Endothelial cell of umbilical vein (primary cell): ENCODE measurements at regions not wholly inside any gene's neighbourhood (a gene's known extent, or its start where the extent isn't known, plus 50 kb on each side); places are given as distances from the start of the nearest gene placed in this dataset.

ENCODE experiments used
- BruUV-seq: library from RNA; stranded (reverse); fragments of 400-500 nt; replicated peaks from 2 replicates; lab custom pipeline; 2021; lab: Mats Ljungman, UMichigan
- CTCF ChIA-PET: fragments of 300-600, 350-600 bp; sonication (Branson Sonifier 250); formaldehyde crosslinking; loops from one replicate; lab custom pipeline; 2021; ENCODE audit warnings: antibody characterized with exemption, inconsistent platforms; lab: Charles Lee
- POLR2A ChIA-PET: fragments of 300-600, 350-600 bp; sonication (Branson Sonifier 250); formaldehyde crosslinking; loops from one replicate; lab custom pipeline; 2021; ENCODE audit warnings: antibody characterized with exemption, inconsistent platforms; lab: Charles Lee
- DNase-seq: peaks from one replicate; pipeline ENCODE4 v3.0.0-alpha.2; 2011; ENCODE audit warnings: low read depth, low spot score
- FAIRE-seq: peaks from 2 replicates; lab custom pipeline; 2011; peaks lifted over from hg19 to GRCh38; lab: Jason Lieb, UNC
- H2AFZ ChIP-seq: 2 replicates; pipeline ENCODE4 v1.6.0; 2012; ENCODE audit warnings: low read depth, low read length, control low read depth, inconsistent platforms
- H3K27ac ChIP-seq: 2 replicates; pipeline ENCODE4 v1.5.1; 2011; ENCODE audit warnings: low read depth, mild to moderate bottlenecking, control low read depth, low read length, moderate library complexity; ENCODE audit not compliant: insufficient read depth
- H3K27me3 ChIP-seq, 2 experiments: 2 replicates each; pipeline versions ENCODE4 v1.6.0 to v1.6.1; 2011; ENCODE audit warnings: low read length in 2 of 2, mixed read lengths in 1 of 2; ENCODE audit not compliant: control insufficient read depth in 2 of 2, insufficient read depth in 2 of 2
- H3K36me3 ChIP-seq, 2 experiments: 2 replicates in 1 of 2; 3 replicates in 1 of 2; pipeline ENCODE4 v1.5.1; 2011; ENCODE audit warnings: low read length in 2 of 2, mild to moderate bottlenecking in 1 of 2, moderate library complexity in 1 of 2; ENCODE audit not compliant: control insufficient read depth in 2 of 2, insufficient read depth in 2 of 2; ENCODE audit errors: extremely low read depth in 1 of 2
- H3K4me1 ChIP-seq: 3 replicates; pipeline ENCODE4 v1.5.1; 2011; ENCODE audit warnings: mild to moderate bottlenecking, low read length; ENCODE audit not compliant: control insufficient read depth, insufficient read depth; ENCODE audit errors: extremely low read depth
- H3K4me2 ChIP-seq: 2 replicates; pipeline ENCODE4 v1.6.1; 2011; ENCODE audit warnings: low read length, control low read depth, mixed read lengths; ENCODE audit not compliant: insufficient read depth
- H3K4me3 ChIP-seq, 3 experiments: fragments of 200-600 bp in 1 of 3; sonication (generic), shearing (Covaris generic) in 1 of 3; replicated peaks in 1 of 3; 2 replicates each; pipeline ENCODE4 v1.5.1; 2011 to 2016; ENCODE audit warnings: control low read depth in 3 of 3, low read length in 3 of 3, mild to moderate bottlenecking in 2 of 3, inconsistent platforms in 1 of 3, low read depth in 1 of 3, moderate library complexity in 1 of 3; ENCODE audit not compliant: insufficient read depth in 1 of 3
- H3K79me2 ChIP-seq: 2 replicates; pipeline ENCODE4 v1.6.0; 2012; ENCODE audit warnings: low read length, inconsistent platforms; ENCODE audit not compliant: control insufficient read depth, insufficient read depth
- H3K9ac ChIP-seq: replicated peaks from 2 replicates; pipeline ENCODE3; 2011; ENCODE audit warnings: low read length, control low read depth; ENCODE audit not compliant: insufficient read depth; ENCODE audit errors: extremely low read depth
- H3K9me1 ChIP-seq: replicated peaks from 3 replicates; pipeline ENCODE4 v1.6.0; 2011; ENCODE audit warnings: mild to moderate bottlenecking, low read length; ENCODE audit not compliant: control insufficient read depth, insufficient read depth; ENCODE audit errors: extremely low read depth
- H3K9me3 ChIP-seq: replicated peaks from 2 replicates; pipeline ENCODE4 v1.5.1; 2012; ENCODE audit warnings: low read length, inconsistent platforms; ENCODE audit not compliant: control insufficient read depth, insufficient read depth
- H4K20me1 ChIP-seq: replicated peaks from 2 replicates; pipeline ENCODE3; 2011; ENCODE audit warnings: mild to moderate bottlenecking, low read length; ENCODE audit not compliant: control insufficient read depth, insufficient read depth; ENCODE audit errors: extremely low read depth
- CTCF ChIP-seq, 2 donors: IDR thresholded peaks; 1 replicate in 1 of 2; 2 replicates in 1 of 2; pipeline ENCODE4 v1.5.1; 2011; ENCODE audit warnings: low read length in 2 of 2, mild to moderate bottlenecking in 2 of 2, moderate library complexity in 2 of 2, control low read depth in 1 of 2, inconsistent platforms in 1 of 2, low read depth in 1 of 2; ENCODE audit not compliant: insufficient read depth in 1 of 2; ENCODE audit errors: extremely low read depth in 1 of 2
- EZH2 ChIP-seq: IDR thresholded peaks from 2 replicates; pipeline ENCODE4 v1.6.1; 2012; ENCODE audit warnings: borderline replicate concordance, low read depth, mild to moderate bottlenecking, moderate library complexity, low read length, inconsistent platforms; ENCODE audit not compliant: severe bottlenecking
- FOS ChIP-seq: IDR thresholded peaks from 2 replicates; pipeline ENCODE4 v1.6.1; 2011; ENCODE audit warnings: mild to moderate bottlenecking, low read length, moderate library complexity, borderline replicate concordance; ENCODE audit not compliant: insufficient read depth
- GATA2 ChIP-seq: IDR thresholded peaks from 2 replicates; pipeline ENCODE4 v1.7.0; 2011; ENCODE audit warnings: low read depth, mild to moderate bottlenecking, moderate library complexity, mixed read lengths, low read length; ENCODE audit not compliant: insufficient read length, insufficient read depth
- JUN ChIP-seq: IDR thresholded peaks from 2 replicates; pipeline ENCODE4 v1.6.1; 2011; ENCODE audit warnings: borderline replicate concordance, low read depth; ENCODE audit not compliant: insufficient read length, insufficient read depth
- MAX ChIP-seq: IDR thresholded peaks from 2 replicates; pipeline ENCODE4 v1.6.1; 2011; ENCODE audit not compliant: insufficient read depth, insufficient read length
- MYC ChIP-seq: IDR thresholded peaks from one replicate; pipeline ENCODE4 v1.6.1; 2011; ENCODE audit warnings: mild to moderate bottlenecking, low read depth, low read length
- POLR2A ChIP-seq: IDR thresholded peaks from 2 replicates; pipeline ENCODE4 v1.6.1; 2012; ENCODE audit warnings: low read depth, mild to moderate bottlenecking, control low read depth, low read length
- POLR2AphosphoS5 ChIP-seq: IDR thresholded peaks from 2 replicates; pipeline ENCODE4 v1.6.1; 2012; ENCODE audit warnings: low read depth, mild to moderate bottlenecking, control low read depth, low read length, moderate library complexity; ENCODE audit not compliant: insufficient read depth
- dilution Hi-C: fragments of 300-500 bp; cut with MboI; formaldehyde crosslinking; loops from one replicate; pipeline ENCODE4 v1.15.0; 2019; ENCODE audit warnings: low sequenced_read_pairs; ENCODE audit not compliant: extremely low pct_ligation_motif_present
- intact Hi-C: fragments of 100-400 bp; cut with micrococcal nuclease; formaldehyde crosslinking; loops from one replicate; pipeline ENCODE4 v1.10.0; 2022

- BruUV-seq: no TSS peak
- Histone ChIP-seq H3K36me3 (no peaks in the 10 kb centered on the region), H3K9me3 (no peaks in the 10 kb centered on the region), H3K27me3 (no peaks in the 10 kb centered on the region), H2AFZ (no peak overlapping the region), H3K4me2 (no peak overlapping the region), H3K9me1 (no peaks in the 10 kb centered on the region), H3K27ac (no peak overlapping the region), H4K20me1 (no peaks in the 10 kb centered on the region), H3K4me1 (peaks cover 18% of the 10 kb centered on the region), H3K9ac (no peak overlapping the region), H3K4me3 (no peak overlapping the region), H3K79me2 (no peaks in the 10 kb centered on the region)
- intact Hi-C loops (loop anchor here (5.0 kb wide), 2 partner anchors 137 to 148 kb away; no protein-coding TSS in a partner anchor), dilution Hi-C loops (no loop called here)
- FAIRE-seq: no peak
- DNase-seq: no peak
- ChIA-PET CTCF (no interaction called here), POLR2A (no interaction called here)
- TF ChIP-seq CTCF (IDR thresholded peaks at IDR 0.05; ENCODE audit: extremely low read depth in 1 of 2, insufficient read depth in 1 of 2, low read depth in 1 of 2, low read length in 2 of 2) (no peak), JUN (no peak), POLR2AphosphoS5 (no peak), EZH2 (no peak), GATA2 (no peak), FOS (no peak), POLR2A (no peak), MAX (no peak), MYC (no peak)
Measured at GRCh38 chr5:54704825-54705224, 187.3 kb downstream of the SNX18 start.
